HEK293T (cell line): ENCODE measurements at regions not wholly inside any gene's neighbourhood (a gene's known extent, or its start where the extent isn't known, plus 50 kb on each side); places are given as distances from the start of the nearest gene placed in this dataset.

ENCODE experiments used
- ARNT ChIP-seq: fragments of 450-650 bp; IDR thresholded peaks from 2 replicates; pipeline ENCODE4 v1.6.1; 2017; ENCODE audit warnings: mild to moderate bottlenecking
- FOXK2 ChIP-seq: fragments of 450-650 bp; IDR thresholded peaks from 2 replicates; pipeline ENCODE4 v1.6.1; 2016; ENCODE audit warnings: mild to moderate bottlenecking
- FOXM1 ChIP-seq: fragments of 450-650 bp; IDR thresholded peaks from 2 replicates; pipeline ENCODE4 v1.6.1; 2017; ENCODE audit warnings: mild to moderate bottlenecking, borderline replicate concordance
- L3MBTL2 ChIP-seq: fragments of 450-650 bp; conservative IDR thresholded peaks from 2 replicates; pipeline ENCODE4 v1.6.1; 2016; ENCODE audit warnings: mild to moderate bottlenecking

DNA sequence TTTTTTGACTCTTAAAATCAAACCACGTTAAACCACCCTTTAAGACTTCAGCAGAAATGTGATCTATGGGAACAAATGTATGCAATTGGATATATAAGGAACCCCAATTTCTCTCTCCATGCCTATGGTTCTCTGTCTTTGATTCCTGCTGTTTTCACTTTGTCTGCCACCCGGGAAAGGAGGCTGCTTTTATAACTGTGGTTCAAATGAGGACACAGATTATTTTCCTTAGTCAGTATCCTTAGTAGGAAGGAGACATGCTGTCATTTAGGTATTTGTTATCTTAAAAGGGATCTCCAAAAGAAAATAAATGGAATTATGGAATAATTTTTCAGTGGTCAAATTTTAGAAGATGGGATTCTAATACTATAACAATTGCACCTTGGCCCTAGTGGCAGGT lies 176.1 kb upstream of the NREP start:
- TF ChIP-seq FOXM1 = no peak
- TF ChIP-seq L3MBTL2 = no peak
- TF ChIP-seq FOXK2 = no peak
- TF ChIP-seq ARNT = no peak
